LNCaP clone FGC (cell line): ENCODE measurements at regions not wholly inside any gene's neighbourhood (a gene's known extent, or its start where the extent isn't known, plus 50 kb on each side); places are given as distances from the start of the nearest gene placed in this dataset.

Experiments used
- DNase-seq: peaks from one replicate; pipeline ENCODE4 v3.0.0-alpha.2; 2011; ENCODE audit warnings: low read depth
- H3K4me3 ChIP-seq: 2 replicates; pipeline ENCODE4 v1.5.1; 2011; ENCODE audit warnings: mild to moderate bottlenecking, low read depth, low read length, control low read depth
- CTCF ChIP-seq: IDR thresholded peaks from 2 replicates; pipeline ENCODE4 v1.5.1; 2012; ENCODE audit warnings: mild to moderate bottlenecking; ENCODE audit not compliant: control insufficient read depth, insufficient read depth; ENCODE audit errors: extremely low read depth

DNA sequence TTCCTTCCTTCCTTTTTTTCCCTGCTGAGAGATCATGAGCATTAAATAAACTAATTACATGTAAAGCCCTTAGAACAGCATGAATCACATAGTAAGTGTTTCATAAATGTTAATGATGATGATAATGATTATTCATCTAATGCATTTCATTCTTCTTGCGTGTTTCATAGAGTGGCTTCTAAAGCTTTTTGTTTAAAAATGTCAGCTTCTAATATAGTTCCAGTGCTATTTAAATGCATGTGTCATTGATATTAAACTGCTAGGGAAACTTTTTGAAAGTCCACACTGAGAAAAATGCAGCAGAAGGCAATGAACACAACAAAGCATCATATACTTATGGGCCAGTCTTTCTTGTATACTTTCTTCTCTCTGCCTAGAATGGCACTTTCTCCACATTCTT is 894.8 kb downstream of the REEP3 start:
- DNase-seq = no peak
- H3K4me3 ChIP-seq = no peak overlapping the region
- no peak for TF ChIP-seq CTCF

- no peak for DNase-seq
- H3K4me3 ChIP-seq = no peak overlapping the region
- TF ChIP-seq CTCF = no peak
These were observed 898.3 kb downstream of the REEP3 start for GRCh38 chr10:64419461-64419860.

DNA sequence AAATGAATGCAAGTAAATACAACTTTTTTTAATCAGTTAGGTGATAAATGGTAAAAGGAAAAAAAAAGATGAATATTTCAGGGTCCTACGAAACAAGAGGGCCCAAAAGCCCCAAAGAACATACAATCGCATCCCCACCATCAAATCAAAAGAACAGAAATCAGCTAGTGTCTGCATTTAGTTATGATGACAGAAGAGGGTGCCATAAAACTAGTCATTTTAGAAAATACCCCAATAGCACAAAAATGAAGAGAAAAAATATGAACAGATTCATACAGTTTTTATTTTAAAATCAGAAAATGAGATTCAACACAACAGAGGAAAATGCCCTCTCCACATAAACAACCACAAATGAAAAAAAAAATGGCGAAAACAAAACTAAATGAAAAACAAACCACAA is 905.5 kb downstream of the REEP3 start:
- H3K4me3 ChIP-seq = no peak overlapping the region
- no peak for TF ChIP-seq CTCF
- DNase-seq = no peak

GRCh38 chr10:64430690-64431323 is 909.6 kb downstream of the REEP3 start:
- peak; percentile 85 for TF ChIP-seq CTCF
- peak; percentile 35 for DNase-seq
- H3K4me3 ChIP-seq = no peak overlapping the region

DNA sequence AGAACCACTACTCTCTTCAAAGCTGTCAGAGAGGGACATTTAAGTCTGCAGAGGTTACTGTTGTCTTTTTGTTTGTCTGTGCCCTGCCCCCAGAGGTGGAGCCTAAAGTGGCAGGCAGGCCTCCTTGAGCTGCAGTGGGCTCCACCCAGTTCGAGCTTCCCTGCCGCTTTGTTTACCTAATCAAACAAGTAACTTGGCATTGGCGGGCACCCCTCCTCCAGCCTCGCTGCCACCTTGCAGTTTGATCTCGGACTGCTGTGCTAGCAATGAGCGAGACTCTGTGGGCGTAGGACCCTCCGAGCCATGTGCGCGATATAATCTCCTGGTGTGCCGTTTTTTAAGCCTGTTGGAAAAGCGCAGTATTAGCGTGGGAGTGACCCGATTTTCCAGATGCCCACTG is 920.7 kb downstream of the REEP3 start:
- DNase-seq = peak; percentile 8
- peak overlapping the region; percentile 7; the same call in 1 of the 2 replicates for H3K4me3 ChIP-seq

DNA sequence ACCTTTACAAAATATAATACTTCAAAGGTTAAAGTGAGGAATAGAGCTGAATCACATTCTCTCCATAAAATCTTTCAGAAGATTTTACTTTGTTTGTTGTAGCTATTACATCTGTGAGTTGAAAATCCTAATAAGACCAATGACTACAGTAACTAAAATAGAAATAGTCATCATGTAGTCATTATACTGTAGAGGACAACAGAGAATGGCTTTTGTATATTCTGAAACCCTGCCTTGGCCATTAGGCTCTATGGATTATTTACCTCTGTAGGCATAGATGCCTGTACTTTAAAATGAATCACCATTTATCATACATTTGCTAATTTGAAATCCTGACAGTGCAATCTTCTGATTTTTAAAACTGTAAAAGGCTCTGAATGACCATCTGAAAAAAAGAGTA is 923.0 kb downstream of the REEP3 start:
- no peak for DNase-seq

GRCh38 chr10:64444564-64444963 is 923.4 kb downstream of the REEP3 start:
- H3K4me3 ChIP-seq = no peak overlapping the region
- TF ChIP-seq CTCF = no peak
- no peak for DNase-seq

More for the DNA sequence above, 923.0 kb downstream of the REEP3 start:
- no peak overlapping the region for H3K4me3 ChIP-seq
- TF ChIP-seq CTCF = no peak

DNA sequence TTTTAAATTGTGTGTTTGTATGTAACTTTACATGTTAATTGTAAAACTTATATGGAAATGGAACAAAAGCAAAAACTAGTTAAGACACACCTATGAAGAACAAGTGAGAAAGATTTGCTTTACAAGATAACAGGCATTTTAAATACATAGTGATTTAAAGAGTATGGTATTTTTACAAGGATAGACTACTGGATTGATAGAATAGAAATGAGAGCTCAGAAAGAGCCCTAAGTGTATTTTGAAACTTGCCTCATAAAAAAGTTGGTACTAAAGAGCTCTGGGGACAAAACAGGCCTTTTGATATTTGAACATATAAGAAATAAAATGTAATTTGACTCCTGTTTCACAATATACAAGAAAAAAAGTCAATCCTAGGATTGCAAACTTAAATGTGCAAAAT is 928.4 kb downstream of the REEP3 start:
- no peak for DNase-seq
- no peak overlapping the region for H3K4me3 ChIP-seq
- no peak for TF ChIP-seq CTCF
